HEK293 (cell line): ENCODE measurements at regions not wholly inside any gene's neighbourhood (a gene's known extent, or its start where the extent isn't known, plus 50 kb on each side); places are given as distances from the start of the nearest gene placed in this dataset.

Experiments used
- ZBTB21 ChIP-seq: fragments of 450-650 bp; formaldehyde crosslinking; IDR thresholded peaks from 2 replicates; pipeline ENCODE4 v1.5.1; 2017; ENCODE audit warnings: missing biosample characterization, missing genetic modification characterization
- ZNF561 ChIP-seq: fragments of 450-650 bp; IDR thresholded peaks from 2 replicates; pipeline ENCODE4 v1.5.1; 2018; ENCODE audit warnings: missing biosample characterization, missing genetic modification characterization, borderline replicate concordance
- TF ChIP-seq, protein P1 (sequence below): fragments of 450-650 bp; IDR thresholded peaks from 2 replicates; pipeline ENCODE4 v1.5.1; 2018; ENCODE audit warnings: missing biosample characterization, mild to moderate bottlenecking, missing genetic modification characterization
- TF ChIP-seq, protein P2 (sequence below): fragments of 450-650 bp; formaldehyde crosslinking; IDR thresholded peaks from 2 replicates; pipeline ENCODE4 v1.5.1; 2016; ENCODE audit warnings: missing biosample characterization, missing genetic modification characterization
- TF ChIP-seq, protein P3 (sequence below): fragments of 450-650 bp; formaldehyde crosslinking; IDR thresholded peaks from 2 replicates; pipeline ENCODE4 v1.5.1; 2016; ENCODE audit warnings: missing biosample characterization, missing genetic modification characterization
- TF ChIP-seq, protein P4 (sequence below): fragments of 450-650 bp; formaldehyde crosslinking; IDR thresholded peaks from 2 replicates; pipeline ENCODE4 v1.5.1; 2016; ENCODE audit warnings: missing biosample characterization, missing genetic modification characterization

DNA sequence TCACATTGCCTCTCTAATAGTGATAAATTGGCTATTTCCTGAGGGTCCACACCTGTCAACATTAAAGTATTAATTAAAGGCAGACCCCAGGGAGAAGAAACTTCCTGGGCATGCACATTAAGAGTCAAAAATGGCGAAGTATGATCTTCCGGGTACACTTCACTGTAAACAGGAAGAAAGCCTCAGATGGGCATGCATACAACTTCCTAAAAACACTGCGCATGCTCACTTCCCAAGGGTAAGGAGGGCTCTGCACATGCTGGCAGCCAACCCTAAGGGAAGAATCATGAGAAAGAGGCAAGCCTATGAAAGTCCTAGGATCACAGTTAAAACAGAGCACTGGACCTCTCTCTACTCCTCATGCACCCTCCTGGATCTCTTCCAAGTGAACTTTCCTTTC lies 80.1 kb upstream of the IMMP2L start:
- TF ChIP-seq ZBTB21 (tag by site-specific recombination) (no peak), ZNF561 (no peak)
- TF ChIP-seq, protein P1, sequence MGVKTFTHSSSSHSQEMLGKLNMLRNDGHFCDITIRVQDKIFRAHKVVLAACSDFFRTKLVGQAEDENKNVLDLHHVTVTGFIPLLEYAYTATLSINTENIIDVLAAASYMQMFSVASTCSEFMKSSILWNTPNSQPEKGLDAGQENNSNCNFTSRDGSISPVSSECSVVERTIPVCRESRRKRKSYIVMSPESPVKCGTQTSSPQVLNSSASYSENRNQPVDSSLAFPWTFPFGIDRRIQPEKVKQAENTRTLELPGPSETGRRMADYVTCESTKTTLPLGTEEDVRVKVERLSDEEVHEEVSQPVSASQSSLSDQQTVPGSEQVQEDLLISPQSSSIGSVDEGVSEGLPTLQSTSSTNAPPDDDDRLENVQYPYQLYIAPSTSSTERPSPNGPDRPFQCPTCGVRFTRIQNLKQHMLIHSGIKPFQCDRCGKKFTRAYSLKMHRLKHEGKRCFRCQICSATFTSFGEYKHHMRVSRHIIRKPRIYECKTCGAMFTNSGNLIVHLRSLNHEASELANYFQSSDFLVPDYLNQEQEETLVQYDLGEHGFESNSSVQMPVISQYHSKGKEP (tag by site-specific recombination): no peak
- TF ChIP-seq, protein P2, sequence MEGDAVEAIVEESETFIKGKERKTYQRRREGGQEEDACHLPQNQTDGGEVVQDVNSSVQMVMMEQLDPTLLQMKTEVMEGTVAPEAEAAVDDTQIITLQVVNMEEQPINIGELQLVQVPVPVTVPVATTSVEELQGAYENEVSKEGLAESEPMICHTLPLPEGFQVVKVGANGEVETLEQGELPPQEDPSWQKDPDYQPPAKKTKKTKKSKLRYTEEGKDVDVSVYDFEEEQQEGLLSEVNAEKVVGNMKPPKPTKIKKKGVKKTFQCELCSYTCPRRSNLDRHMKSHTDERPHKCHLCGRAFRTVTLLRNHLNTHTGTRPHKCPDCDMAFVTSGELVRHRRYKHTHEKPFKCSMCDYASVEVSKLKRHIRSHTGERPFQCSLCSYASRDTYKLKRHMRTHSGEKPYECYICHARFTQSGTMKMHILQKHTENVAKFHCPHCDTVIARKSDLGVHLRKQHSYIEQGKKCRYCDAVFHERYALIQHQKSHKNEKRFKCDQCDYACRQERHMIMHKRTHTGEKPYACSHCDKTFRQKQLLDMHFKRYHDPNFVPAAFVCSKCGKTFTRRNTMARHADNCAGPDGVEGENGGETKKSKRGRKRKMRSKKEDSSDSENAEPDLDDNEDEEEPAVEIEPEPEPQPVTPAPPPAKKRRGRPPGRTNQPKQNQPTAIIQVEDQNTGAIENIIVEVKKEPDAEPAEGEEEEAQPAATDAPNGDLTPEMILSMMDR (tag by site-specific recombination): no peak
- TF ChIP-seq, protein P3, sequence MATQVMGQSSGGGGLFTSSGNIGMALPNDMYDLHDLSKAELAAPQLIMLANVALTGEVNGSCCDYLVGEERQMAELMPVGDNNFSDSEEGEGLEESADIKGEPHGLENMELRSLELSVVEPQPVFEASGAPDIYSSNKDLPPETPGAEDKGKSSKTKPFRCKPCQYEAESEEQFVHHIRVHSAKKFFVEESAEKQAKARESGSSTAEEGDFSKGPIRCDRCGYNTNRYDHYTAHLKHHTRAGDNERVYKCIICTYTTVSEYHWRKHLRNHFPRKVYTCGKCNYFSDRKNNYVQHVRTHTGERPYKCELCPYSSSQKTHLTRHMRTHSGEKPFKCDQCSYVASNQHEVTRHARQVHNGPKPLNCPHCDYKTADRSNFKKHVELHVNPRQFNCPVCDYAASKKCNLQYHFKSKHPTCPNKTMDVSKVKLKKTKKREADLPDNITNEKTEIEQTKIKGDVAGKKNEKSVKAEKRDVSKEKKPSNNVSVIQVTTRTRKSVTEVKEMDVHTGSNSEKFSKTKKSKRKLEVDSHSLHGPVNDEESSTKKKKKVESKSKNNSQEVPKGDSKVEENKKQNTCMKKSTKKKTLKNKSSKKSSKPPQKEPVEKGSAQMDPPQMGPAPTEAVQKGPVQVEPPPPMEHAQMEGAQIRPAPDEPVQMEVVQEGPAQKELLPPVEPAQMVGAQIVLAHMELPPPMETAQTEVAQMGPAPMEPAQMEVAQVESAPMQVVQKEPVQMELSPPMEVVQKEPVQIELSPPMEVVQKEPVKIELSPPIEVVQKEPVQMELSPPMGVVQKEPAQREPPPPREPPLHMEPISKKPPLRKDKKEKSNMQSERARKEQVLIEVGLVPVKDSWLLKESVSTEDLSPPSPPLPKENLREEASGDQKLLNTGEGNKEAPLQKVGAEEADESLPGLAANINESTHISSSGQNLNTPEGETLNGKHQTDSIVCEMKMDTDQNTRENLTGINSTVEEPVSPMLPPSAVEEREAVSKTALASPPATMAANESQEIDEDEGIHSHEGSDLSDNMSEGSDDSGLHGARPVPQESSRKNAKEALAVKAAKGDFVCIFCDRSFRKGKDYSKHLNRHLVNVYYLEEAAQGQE (tag by site-specific recombination): no peak
- TF ChIP-seq, protein P4, sequence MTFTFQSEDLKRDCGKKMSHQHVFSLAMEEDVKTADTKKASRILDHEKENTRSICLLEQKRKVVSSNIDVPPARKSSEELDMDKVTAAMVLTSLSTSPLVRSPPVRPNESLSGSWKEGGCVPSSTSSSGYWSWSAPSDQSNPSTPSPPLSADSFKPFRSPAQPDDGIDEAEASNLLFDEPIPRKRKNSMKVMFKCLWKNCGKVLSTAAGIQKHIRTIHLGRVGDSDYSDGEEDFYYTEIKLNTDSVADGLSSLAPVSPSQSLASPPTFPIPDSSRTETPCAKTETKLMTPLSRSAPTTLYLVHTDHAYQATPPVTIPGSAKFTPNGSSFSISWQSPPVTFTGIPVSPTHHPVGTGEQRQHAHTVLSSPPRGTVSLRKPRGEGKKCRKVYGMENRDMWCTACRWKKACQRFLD (tag by site-specific recombination): no peak
